A673 (cell line): ENCODE measurements at regions not wholly inside any gene's neighbourhood (a gene's known extent, or its start where the extent isn't known, plus 50 kb on each side); places are given as distances from the start of the nearest gene placed in this dataset.

Source experiments
- CTCF ChIP-seq: fragments of 300-800, 200-600 bp; sonication (generic); conservative IDR thresholded peaks from 2 replicates; pipeline ENCODE4 v1.5.1; 2017; ENCODE audit warnings: low read depth, mild to moderate bottlenecking, antibody characterized with exemption, low read length, moderate library complexity, mixed read lengths
- EZH2 ChIP-seq: fragments of 200-600 bp; sonication (generic); IDR thresholded peaks from 2 replicates; pipeline ENCODE4 v1.6.1; 2017; ENCODE audit warnings: borderline replicate concordance, low read depth, mild to moderate bottlenecking, mixed read lengths, antibody characterized with exemption, low read length; ENCODE audit not compliant: poor library complexity, severe bottlenecking

DNA sequence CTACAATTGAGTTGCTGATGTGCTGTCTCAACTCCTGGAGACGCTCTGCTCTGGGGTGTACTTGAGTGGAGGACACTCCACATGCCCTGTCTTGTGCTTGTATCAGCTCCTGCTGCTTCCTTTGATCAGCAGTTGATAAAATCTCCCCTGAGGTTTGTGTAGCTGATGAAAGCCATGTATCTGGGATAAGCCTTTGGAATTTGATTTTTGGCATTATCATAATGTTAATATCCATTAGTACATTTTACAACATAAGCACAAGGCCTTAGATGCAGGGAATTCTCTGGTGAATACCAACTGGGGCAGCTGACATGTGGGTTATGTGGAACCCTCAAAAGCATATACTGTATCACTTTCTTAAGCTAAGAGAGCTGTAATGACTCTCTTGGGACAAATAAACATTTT is 222.7 kb upstream of the ITGA4 start:
- TF ChIP-seq CTCF (no peak), EZH2 (no peak)
